IMR-90 (cell line): ENCODE measurements at regions not wholly inside any gene's neighbourhood (a gene's known extent, or its start where the extent isn't known, plus 50 kb on each side); places are given as distances from the start of the nearest gene placed in this dataset.

Experiments used
- ATAC-seq: fragments of 200-7000 bp; cut with Tn5 transposase; 2 replicates; pipeline ENCODE4 v1.9.1; 2020; ENCODE audit warnings: low read depth, mild to moderate bottlenecking, moderate library complexity
- BruUV-seq: library from RNA; stranded (reverse); fragments of 400-500 nt; replicated peaks from 2 replicates; lab custom pipeline; 2021; lab: Mats Ljungman, UMichigan
- CTCF ChIA-PET: fragments of 300-600 bp; formaldehyde crosslinking; extraction: SDS; loops from one replicate; lab custom pipeline; 2021; ENCODE audit warnings: antibody characterized with exemption; lab: Yijun Ruan, JAX
- POLR2A ChIA-PET: fragments of 300-600 bp; sonication (Branson Sonifier 250); formaldehyde crosslinking; loops from one replicate; lab custom pipeline; 2022; ENCODE audit warnings: antibody characterized with exemption; ENCODE audit not compliant: unreplicated experiment; lab: Charles Lee
- DNase-seq: peaks from one replicate; pipeline ENCODE4 v3.0.0; 2013
- H2AFZ ChIP-seq: replicated peaks from 2 replicates; pipeline ENCODE3; 2013; ENCODE audit warnings: low read length, mild to moderate bottlenecking; ENCODE audit not compliant: poor library complexity
- H2AK5ac ChIP-seq: 2 replicates; pipeline ENCODE4 v1.6.1; 2013; ENCODE audit warnings: low read depth, low read length, inconsistent platforms
- H2AK9ac ChIP-seq: replicated peaks from 2 replicates; pipeline ENCODE3; 2013; ENCODE audit warnings: mild to moderate bottlenecking, low read depth, low read length, moderate library complexity; ENCODE audit not compliant: poor library complexity
- H2BK120ac ChIP-seq: 2 replicates; pipeline ENCODE4 v1.6.1; 2013; ENCODE audit warnings: low read depth, low read length, inconsistent platforms
- H2BK15ac ChIP-seq: 3 replicates; pipeline ENCODE4 v1.6.1; 2013; ENCODE audit warnings: low read depth, low read length, inconsistent platforms
- H2BK20ac ChIP-seq: 2 replicates; pipeline ENCODE4 v1.6.1; 2013; ENCODE audit warnings: low read depth, mild to moderate bottlenecking, inconsistent platforms, low read length, moderate library complexity
- H2BK5ac ChIP-seq: 2 replicates; pipeline ENCODE4 v1.6.1; 2013; ENCODE audit warnings: mild to moderate bottlenecking, low read depth, low read length, inconsistent platforms; ENCODE audit not compliant: poor library complexity, severe bottlenecking
- H3K14ac ChIP-seq: replicated peaks from 2 replicates; pipeline ENCODE4 v1.6.1; 2013; ENCODE audit warnings: low read depth, low read length, inconsistent platforms
- H3K18ac ChIP-seq: 2 replicates; pipeline ENCODE4 v1.6.1; 2013; ENCODE audit warnings: low read depth, low read length, control low read depth
- H3K23ac ChIP-seq: 2 replicates; pipeline ENCODE4 v1.6.1; 2013; ENCODE audit warnings: low read depth, low read length, inconsistent platforms
- H3K27ac ChIP-seq: 2 replicates; pipeline ENCODE4 v1.5.1; 2013; ENCODE audit warnings: mild to moderate bottlenecking, control low read depth, low read length; ENCODE audit not compliant: insufficient read depth
- H3K27me3 ChIP-seq: 2 replicates; pipeline ENCODE4 v1.6.1; 2013; ENCODE audit warnings: low read length; ENCODE audit not compliant: control insufficient read depth, insufficient read depth
- H3K36me3 ChIP-seq: 2 replicates; pipeline ENCODE4 v1.6.1; 2013; ENCODE audit warnings: low read length, mixed read lengths; ENCODE audit not compliant: control insufficient read depth, insufficient read depth
- H3K4ac ChIP-seq: 2 replicates; pipeline ENCODE4 v1.6.1; 2013; ENCODE audit warnings: low read depth, low read length, inconsistent platforms
- H3K4me1 ChIP-seq: 2 replicates; pipeline ENCODE4 v1.6.1; 2013; ENCODE audit warnings: low read length, mixed read lengths; ENCODE audit not compliant: control insufficient read depth, insufficient read depth
- H3K4me2 ChIP-seq: 2 replicates; pipeline ENCODE4 v1.6.1; 2013; ENCODE audit warnings: low read depth, mild to moderate bottlenecking, control low read depth, low read length, moderate library complexity
- H3K4me3 ChIP-seq: 2 replicates; pipeline ENCODE4 v1.5.1; 2013; ENCODE audit warnings: low read depth, mild to moderate bottlenecking, control low read depth, low read length, moderate library complexity; ENCODE audit not compliant: insufficient read depth
- H3K56ac ChIP-seq: 2 replicates; pipeline ENCODE4 v1.6.1; 2013; ENCODE audit warnings: low read length, inconsistent platforms; ENCODE audit not compliant: insufficient read depth; ENCODE audit errors: extremely low read depth
- H3K79me1 ChIP-seq, 2 experiments: 2 replicates each; pipeline ENCODE4 v1.6.1; 2013; ENCODE audit warnings: low read length in 2 of 2, inconsistent platforms in 1 of 2, low read depth in 1 of 2
- H3K9ac ChIP-seq: 2 replicates; pipeline ENCODE4 v1.6.1; 2013; ENCODE audit warnings: low read depth, low read length, control low read depth
- H3K9me1 ChIP-seq: 2 replicates; pipeline ENCODE4 v1.6.1; 2013; ENCODE audit warnings: low read length, inconsistent platforms; ENCODE audit not compliant: insufficient read depth
- H3K9me3 ChIP-seq: 2 replicates; pipeline ENCODE4 v1.6.1; 2013; ENCODE audit warnings: low read length; ENCODE audit not compliant: control insufficient read depth, insufficient read depth
- H4K20me1 ChIP-seq: 2 replicates; pipeline ENCODE4 v1.6.1; 2013; ENCODE audit warnings: low read length, inconsistent platforms; ENCODE audit not compliant: insufficient read depth
- H4K5ac ChIP-seq: 2 replicates; pipeline ENCODE4 v1.6.1; 2013; ENCODE audit warnings: mild to moderate bottlenecking, low read depth, low read length, control low read depth
- H4K8ac ChIP-seq, 2 experiments: 2 replicates each; pipeline ENCODE4 v1.6.1; 2013; ENCODE audit warnings: low read depth in 2 of 2, low read length in 2 of 2, control low read depth in 1 of 2, inconsistent platforms in 1 of 2
- H4K91ac ChIP-seq: 2 replicates; pipeline ENCODE4 v1.6.1; 2013; ENCODE audit warnings: low read depth, low read length, inconsistent platforms; ENCODE audit not compliant: insufficient read depth
- MAFK ChIP-seq: IDR thresholded peaks from 2 replicates; pipeline ENCODE4 v1.6.1; 2012; ENCODE audit warnings: low read depth, low read length, improper control_type of control experiment
- RAD21 ChIP-seq: IDR thresholded peaks from 2 replicates; pipeline ENCODE4 v1.6.1; 2012; ENCODE audit warnings: low read length, improper control_type of control experiment
- WGBS, 2 experiments: methylation state at CpG; one replicate each; pipeline versions ENCODE4 v1.1.5 to v1.1.7; 2013; ENCODE audit warnings: missing lambda C conversion rate in 2 of 2; ENCODE audit not compliant: insufficient read length in 1 of 2; ENCODE audit errors: extremely low coverage in 2 of 2; 5-methylcytosine and 5-hydroxymethylcytosine counted together
- dilution Hi-C: fragments of 300-500 bp; cut with HindIII; formaldehyde crosslinking; loops from one replicate; pipeline ENCODE4 v1.14.3; 2018; ENCODE audit warnings: low sequenced_read_pairs; ENCODE audit not compliant: unreplicated experiment
- in situ Hi-C: fragments of 300-500 bp; cut with MboI; formaldehyde crosslinking; loops from 3 replicates; pipeline ENCODE4 v1.14.3; 2019; ENCODE audit warnings: low sequenced_read_pairs, inconsistent platforms, mixed read lengths
- intact Hi-C: fragments of 100-400 bp; cut with micrococcal nuclease; formaldehyde crosslinking; loops from 2 replicates; pipeline ENCODE4 v1.10.0; 2022

DNA sequence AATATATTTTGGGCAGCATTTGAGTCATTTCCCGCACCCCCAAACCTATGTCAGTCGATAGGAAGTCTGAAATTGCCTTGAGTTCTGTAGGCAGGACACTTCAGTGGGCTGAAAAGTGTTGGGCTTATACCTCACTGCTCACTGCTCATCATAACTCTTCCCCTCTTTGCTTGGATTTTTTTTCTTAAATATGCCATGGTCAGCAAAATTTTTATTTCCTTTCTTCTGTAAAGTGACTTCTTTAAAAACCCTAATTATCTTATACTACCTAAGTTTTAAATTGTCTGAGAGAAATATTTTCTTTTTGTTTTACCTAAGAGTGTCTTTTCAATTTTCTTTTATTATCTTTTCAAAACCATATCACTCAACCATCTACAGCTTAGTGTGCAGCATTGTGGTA lies 129.2 kb downstream of the KIF20B start:
- H3K4ac ChIP-seq = no peak overlapping the region
- no peak overlapping the region for H3K18ac ChIP-seq
- no peak overlapping the region for H2BK20ac ChIP-seq
- no TSS peak for BruUV-seq
- intact Hi-C loops = no loop called here
- no peaks in the 10 kb centered on the region for H3K9me3 ChIP-seq
- H2BK5ac ChIP-seq = no peak overlapping the region
- no peaks in the 10 kb centered on the region for H3K9me1 ChIP-seq
- H3K4me3 ChIP-seq = no peak overlapping the region
- no peaks in the 10 kb centered on the region for H4K20me1 ChIP-seq
- no peak overlapping the region for H3K4me2 ChIP-seq
- POLR2A ChIA-PET = no interaction called here
- no peak overlapping the region for H4K8ac ChIP-seq
- dilution Hi-C loops = no loop called here
- CTCF ChIA-PET = interaction anchor here (0.6 kb wide), 1 partner anchor 1035 kb away, joined by 4 read pairs; no protein-coding TSS in a partner anchor
- no peak overlapping the region for H2AK5ac ChIP-seq
- no peak overlapping the region for H4K5ac ChIP-seq
- H3K36me3 ChIP-seq = no peaks in the 10 kb centered on the region
- no peak overlapping the region for H2AK9ac ChIP-seq
- no peak overlapping the region for H3K9ac ChIP-seq
- no peaks in the 10 kb centered on the region for H3K4me1 ChIP-seq
- no peak overlapping the region for H4K91ac ChIP-seq
- H3K27ac ChIP-seq = no peak overlapping the region
- no peak overlapping the region for H3K23ac ChIP-seq
- H3K14ac ChIP-seq = no peak overlapping the region
- in situ Hi-C loops = no loop called here
- H2BK15ac ChIP-seq = no peak overlapping the region
- H3K79me1 ChIP-seq = no peaks in the 10 kb centered on the region
- no CpG with 5 or more reads among the region's 2 CpGs for WGBS, 2 experiments
- H3K56ac ChIP-seq = no peak overlapping the region
- peaks cover 3% of the 10 kb centered on the region for H3K27me3 ChIP-seq
- ATAC-seq (no peak), DNase-seq (no peak)
- TF ChIP-seq MAFK = peak; percentile 98
- TF ChIP-seq RAD21 = no peak
- H2AFZ ChIP-seq = no peak overlapping the region
- H2BK120ac ChIP-seq = no peak overlapping the region
